H9 (cell line): ENCODE measurements at regions not wholly inside any gene's neighbourhood (a gene's known extent, or its start where the extent isn't known, plus 50 kb on each side); places are given as distances from the start of the nearest gene placed in this dataset.

Experiments
- DNase-seq: peaks from one replicate; pipeline ENCODE4 v3.0.0-alpha.2; 2017
- H2AFZ ChIP-seq: one replicate; pipeline ENCODE4 v1.6.1; 2013; ENCODE audit warnings: mild to moderate bottlenecking, low read length, control low read depth, moderate library complexity
- H2AK5ac ChIP-seq: 2 replicates; pipeline ENCODE4 v1.6.1; 2013; ENCODE audit warnings: low read length, control low read depth, mixed read lengths; ENCODE audit not compliant: insufficient read length
- H2BK120ac ChIP-seq: one replicate; pipeline ENCODE4 v1.6.1; 2013; ENCODE audit warnings: low read depth, mild to moderate bottlenecking, low read length, control low read depth, inconsistent platforms; ENCODE audit not compliant: poor library complexity, severe bottlenecking
- H2BK12ac ChIP-seq: 2 replicates; pipeline ENCODE4 v1.6.1; 2013; ENCODE audit warnings: low read length, control low read depth, mixed read lengths, low read depth; ENCODE audit not compliant: insufficient read length
- H2BK15ac ChIP-seq: 2 replicates; pipeline ENCODE4 v1.6.1; 2013; ENCODE audit warnings: low read depth, low read length, control low read depth
- H2BK20ac ChIP-seq: one replicate; pipeline ENCODE4 v1.6.1; 2013; ENCODE audit warnings: low read depth, mild to moderate bottlenecking, low read length, control low read depth, inconsistent platforms; ENCODE audit not compliant: poor library complexity, severe bottlenecking
- H2BK5ac ChIP-seq: 2 replicates; pipeline ENCODE4 v1.6.1; 2013; ENCODE audit warnings: low read length, control low read depth, mixed read lengths; ENCODE audit not compliant: insufficient read length
- H3K14ac ChIP-seq: 2 replicates; pipeline ENCODE4 v1.6.1; 2013; ENCODE audit warnings: low read length, control low read depth; ENCODE audit not compliant: insufficient read depth
- H3K18ac ChIP-seq: 2 replicates; pipeline ENCODE4 v1.6.1; 2013; ENCODE audit warnings: low read depth, mild to moderate bottlenecking, mixed read lengths, low read length, control low read depth; ENCODE audit not compliant: insufficient read length
- H3K23ac ChIP-seq: 2 replicates; pipeline ENCODE4 v1.6.1; 2013; ENCODE audit warnings: low read length, control low read depth, mixed read lengths, low read depth; ENCODE audit not compliant: insufficient read length
- H3K23me2 ChIP-seq: 2 replicates; pipeline ENCODE4 v1.6.1; 2013; ENCODE audit warnings: low read depth, mild to moderate bottlenecking, mixed read lengths, low read length, control low read depth; ENCODE audit not compliant: insufficient read length, poor library complexity, severe bottlenecking
- H3K27ac ChIP-seq: 2 replicates; pipeline ENCODE4 v1.5.1; 2013; ENCODE audit warnings: low read length, control low read depth, mixed read lengths, low read depth; ENCODE audit not compliant: insufficient read length
- H3K27me3 ChIP-seq: 2 replicates; pipeline ENCODE4 v1.6.1; 2013; ENCODE audit warnings: low read length, control low read depth, inconsistent platforms; ENCODE audit not compliant: insufficient read depth
- H3K4ac ChIP-seq: 2 replicates; pipeline ENCODE4 v1.6.1; 2013; ENCODE audit warnings: low read depth, mild to moderate bottlenecking, control low read depth, inconsistent platforms, low read length, moderate library complexity
- H3K4me1 ChIP-seq: 2 replicates; pipeline ENCODE4 v1.6.1; 2013; ENCODE audit warnings: low read length, control low read depth, inconsistent platforms; ENCODE audit not compliant: insufficient read depth
- H3K4me2 ChIP-seq: 2 replicates; pipeline ENCODE4 v1.6.1; 2013; ENCODE audit warnings: low read length, control low read depth, mixed read lengths; ENCODE audit not compliant: insufficient read length, insufficient read depth
- H3K56ac ChIP-seq: 2 replicates; pipeline ENCODE4 v1.6.1; 2013; ENCODE audit warnings: low read depth, mild to moderate bottlenecking, mixed read lengths, low read length, control low read depth; ENCODE audit not compliant: insufficient read length
- H3K79me1 ChIP-seq: 2 replicates; pipeline ENCODE4 v1.6.1; 2013; ENCODE audit warnings: low read depth, mild to moderate bottlenecking, moderate library complexity, low read length, control low read depth, inconsistent platforms; ENCODE audit not compliant: insufficient read depth, poor library complexity, severe bottlenecking
- H3K79me2 ChIP-seq: 2 replicates; pipeline ENCODE4 v1.6.1; 2013; ENCODE audit warnings: low read length, control low read depth, inconsistent platforms; ENCODE audit not compliant: insufficient read depth
- H3K9ac ChIP-seq: 2 replicates; pipeline ENCODE4 v1.6.1; 2013; ENCODE audit warnings: low read length, control low read depth, mixed read lengths; ENCODE audit not compliant: insufficient read length; ENCODE audit errors: extremely low read depth
- H3K9me3 ChIP-seq: one replicate; pipeline ENCODE4 v1.6.1; 2013; ENCODE audit warnings: low read depth, low read length, inconsistent platforms; ENCODE audit not compliant: control insufficient read depth
- H3T11ph ChIP-seq: one replicate; pipeline ENCODE4 v1.6.1; 2013; ENCODE audit warnings: mild to moderate bottlenecking, low read length, control low read depth, inconsistent platforms
- H4K20me1 ChIP-seq: one replicate; pipeline ENCODE4 v1.6.1; 2013; ENCODE audit not compliant: control insufficient read depth, insufficient read length, insufficient read depth
- H4K5ac ChIP-seq: 2 replicates; pipeline ENCODE4 v1.6.1; 2013; ENCODE audit warnings: low read depth, mild to moderate bottlenecking, mixed read lengths, low read length, control low read depth; ENCODE audit not compliant: insufficient read length
- H4K8ac ChIP-seq: replicated peaks from 2 replicates; pipeline ENCODE4 v1.6.1; 2013; ENCODE audit warnings: low read length, control low read depth, mixed read lengths, low read depth; ENCODE audit not compliant: insufficient read length
- H4K91ac ChIP-seq: 2 replicates; pipeline ENCODE4 v1.6.1; 2013; ENCODE audit warnings: low read depth, mild to moderate bottlenecking, moderate library complexity, mixed read lengths, low read length, control low read depth; ENCODE audit not compliant: insufficient read length
- H3K27ac Mint-ChIP-seq, 3 experiments: 2 replicates in 2 of 3; 3 replicates in 1 of 3; pipeline ENCODE4 v1.8.0; 2020 to 2021; ENCODE audit warnings: mixed read lengths in 3 of 3, mild to moderate bottlenecking in 1 of 3, moderate library complexity in 1 of 3
- H3K27me3 Mint-ChIP-seq: 2 replicates; pipeline ENCODE4 v1.8.0; 2021; ENCODE audit warnings: low read depth, mild to moderate bottlenecking, moderate library complexity, mixed read lengths
- H3K36me3 Mint-ChIP-seq, 3 experiments: 2 replicates in 2 of 3; 3 replicates in 1 of 3; pipeline ENCODE4 v1.8.0; 2020 to 2021; ENCODE audit warnings: low read depth in 3 of 3, mixed read lengths in 3 of 3; ENCODE audit not compliant: insufficient read depth in 1 of 3
- H3K4me1 Mint-ChIP-seq, 2 experiments: 2 replicates each; pipeline ENCODE4 v1.8.0; 2020; ENCODE audit warnings: mixed read lengths in 2 of 2
- H3K4me3 Mint-ChIP-seq, 2 experiments: 2 replicates in 1 of 2; 3 replicates in 1 of 2; pipeline ENCODE4 v1.8.0; 2020 to 2021; ENCODE audit warnings: mild to moderate bottlenecking in 2 of 2, mixed read lengths in 2 of 2, moderate library complexity in 1 of 2
- H3K9me3 Mint-ChIP-seq, 2 experiments: 2 replicates in 1 of 2; 3 replicates in 1 of 2; pipeline ENCODE4 v1.8.0; 2020; ENCODE audit warnings: mild to moderate bottlenecking in 2 of 2, mixed read lengths in 2 of 2, moderate library complexity in 1 of 2
- WGBS: extraction: QIAGEN DNeasy Blood & Tissue Kit; methylation state at CpG from one replicate; pipeline ENCODE4 v1.1.7; 2013; ENCODE audit warnings: missing lambda C conversion rate, low lambda C conversion rate, mixed read lengths; ENCODE audit not compliant: insufficient read length; ENCODE audit errors: extremely low coverage; 5-methylcytosine and 5-hydroxymethylcytosine counted together
- TF ChIP-seq, protein P1 (sequence below): fragments of 200-600 bp; sonication (generic); conservative IDR thresholded peaks from 3 replicates; pipeline ENCODE4 v1.8.0; 2021; ENCODE audit warnings: antibody characterized with exemption, mild to moderate bottlenecking

- no peak overlapping the region for H4K5ac ChIP-seq
- no peaks in the 10 kb centered on the region for H4K20me1 ChIP-seq
- H3K4me2 ChIP-seq: no peak overlapping the region
- H4K8ac ChIP-seq: no peak overlapping the region
- H3K23ac ChIP-seq: no peak overlapping the region
- WGBS: no CpG with 5 or more reads among the region's 8 CpGs
- TF ChIP-seq, protein P1, sequence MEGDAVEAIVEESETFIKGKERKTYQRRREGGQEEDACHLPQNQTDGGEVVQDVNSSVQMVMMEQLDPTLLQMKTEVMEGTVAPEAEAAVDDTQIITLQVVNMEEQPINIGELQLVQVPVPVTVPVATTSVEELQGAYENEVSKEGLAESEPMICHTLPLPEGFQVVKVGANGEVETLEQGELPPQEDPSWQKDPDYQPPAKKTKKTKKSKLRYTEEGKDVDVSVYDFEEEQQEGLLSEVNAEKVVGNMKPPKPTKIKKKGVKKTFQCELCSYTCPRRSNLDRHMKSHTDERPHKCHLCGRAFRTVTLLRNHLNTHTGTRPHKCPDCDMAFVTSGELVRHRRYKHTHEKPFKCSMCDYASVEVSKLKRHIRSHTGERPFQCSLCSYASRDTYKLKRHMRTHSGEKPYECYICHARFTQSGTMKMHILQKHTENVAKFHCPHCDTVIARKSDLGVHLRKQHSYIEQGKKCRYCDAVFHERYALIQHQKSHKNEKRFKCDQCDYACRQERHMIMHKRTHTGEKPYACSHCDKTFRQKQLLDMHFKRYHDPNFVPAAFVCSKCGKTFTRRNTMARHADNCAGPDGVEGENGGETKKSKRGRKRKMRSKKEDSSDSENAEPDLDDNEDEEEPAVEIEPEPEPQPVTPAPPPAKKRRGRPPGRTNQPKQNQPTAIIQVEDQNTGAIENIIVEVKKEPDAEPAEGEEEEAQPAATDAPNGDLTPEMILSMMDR: no peak
- H2BK15ac ChIP-seq: no peak overlapping the region
- no peak overlapping the region for H3K27ac Mint-ChIP-seq
- H3K27me3 ChIP-seq: no peaks in the 10 kb centered on the region
- no peak overlapping the region for H2BK120ac ChIP-seq
- H3K79me1 ChIP-seq: no peaks in the 10 kb centered on the region
- H3K56ac ChIP-seq: no peak overlapping the region
- H3K4me1 Mint-ChIP-seq: peaks cover 23 to 24% of the 10 kb centered on the region in 2 experiments
- no peak overlapping the region for H3K9ac ChIP-seq
- H2AK5ac ChIP-seq: no peak overlapping the region
- H4K91ac ChIP-seq: no peak overlapping the region
- no peak overlapping the region for H2AFZ ChIP-seq
- H3K4me1 ChIP-seq: peaks cover 5% of the 10 kb centered on the region; the same call in 1 of the 2 replicates
- no peaks in the 10 kb centered on the region for H3K9me3 Mint-ChIP-seq
- H3K36me3 Mint-ChIP-seq: no peaks in the 10 kb centered on the region
- no peak overlapping the region for H3K14ac ChIP-seq
- no peak overlapping the region for H2BK20ac ChIP-seq
- H3K18ac ChIP-seq: no peak overlapping the region
- no peak overlapping the region for H2BK5ac ChIP-seq
- H3K23me2 ChIP-seq: no peaks in the 10 kb centered on the region
- H3K27me3 Mint-ChIP-seq: peaks cover 5% of the 10 kb centered on the region
- H3K9me3 ChIP-seq: no peaks in the 10 kb centered on the region
- H3K4ac ChIP-seq: no peak overlapping the region
- H2BK12ac ChIP-seq: no peak overlapping the region
- no peaks in the 10 kb centered on the region for H3K79me2 ChIP-seq
- no peak overlapping the region for H3K4me3 Mint-ChIP-seq
- no peak overlapping the region for H3T11ph ChIP-seq
- H3K27ac ChIP-seq: no peak overlapping the region
- no peak for DNase-seq
Measured at GRCh38 chr10:3573498-3573897, 211.5 kb downstream of the KLF6 start.
